ENCODE measurements at regions not wholly inside any gene's neighbourhood (a gene's known extent, or its start where the extent isn't known, plus 50 kb on each side); places are given as distances from the start of the nearest gene placed in this dataset.

GRCh38 chr6:92117800-92118199 lies 1301.6 kb downstream of the EPHA7 start:
- no peaks in the 10 kb centered on the region for H3K27me3 ChIP-seq
- no peaks in the 10 kb centered on the region for H3K36me3 ChIP-seq
- no peaks in the 10 kb centered on the region for H3K9me3 ChIP-seq
- no peak overlapping the region for H3K27ac ChIP-seq
- no peak overlapping the region for H3K4me3 ChIP-seq
- DNase-seq (no peak), ATAC-seq (no peak)
- H3K4me1 ChIP-seq = no peaks in the 10 kb centered on the region
- TF ChIP-seq POLR2A (IDR thresholded peaks at IDR 0.05) (no peak), CTCF (IDR thresholded peaks at IDR 0.05) (no peak)
- intact Hi-C loops (cut with DNase I) = no loop called here
- 67% methylated on average over 1 of the region's 1 CpG for WGBS (ENCODE audit: insufficient coverage, low coverage, low lambda C conversion rate, missing lambda C conversion rate)

- no peak for TF ChIP-seq POLR2A (IDR thresholded peaks at IDR 0.05)
- no peak for TF ChIP-seq CTCF (IDR thresholded peaks at IDR 0.05)
- WGBS (ENCODE audit: insufficient coverage, low coverage, low lambda C conversion rate, missing lambda C conversion rate) = 23% methylated on average over 2 of the region's 2 CpGs
- H3K9me3 ChIP-seq = no peaks in the 10 kb centered on the region
- H3K36me3 ChIP-seq = no peaks in the 10 kb centered on the region
- no peak for ATAC-seq
- intact Hi-C loops (cut with DNase I) = no loop called here
- no peaks in the 10 kb centered on the region for H3K4me1 ChIP-seq
- H3K4me3 ChIP-seq = no peak overlapping the region
- DNase-seq = no peak
- no peak overlapping the region for H3K27ac ChIP-seq
- no peaks in the 10 kb centered on the region for H3K27me3 ChIP-seq
These were observed 1304.6 kb downstream of the EPHA7 start for GRCh38 chr6:92114797-92115196.

GRCh38 chr6:92114091-92114675 lies 1305.2 kb downstream of the EPHA7 start:
- WGBS (ENCODE audit: insufficient coverage, low coverage, low lambda C conversion rate, missing lambda C conversion rate) = 0% methylated on average over 1 of the region's 1 CpG

GRCh38 chr6:92111386-92111785 lies 1308.0 kb downstream of the EPHA7 start:
- WGBS (ENCODE audit: insufficient coverage, low coverage, low lambda C conversion rate, missing lambda C conversion rate) = 33% methylated on average over 2 of the region's 2 CpGs

More at GRCh38 chr6:92114091-92114675, 1305.2 kb downstream of the EPHA7 start:
- no peak for DNase-seq
- Histone ChIP-seq H3K9me3 (no peaks in the 10 kb centered on the region), H3K4me3 (no peak overlapping the region), H3K4me1 (no peaks in the 10 kb centered on the region), H3K27me3 (no peaks in the 10 kb centered on the region), H3K36me3 (no peaks in the 10 kb centered on the region), H3K27ac (no peak overlapping the region)
- ATAC-seq = no peak
- TF ChIP-seq CTCF (IDR thresholded peaks at IDR 0.05) (no peak), POLR2A (IDR thresholded peaks at IDR 0.05) (no peak)
- intact Hi-C loops (cut with DNase I) = no loop called here

More at GRCh38 chr6:92111386-92111785, 1308.0 kb downstream of the EPHA7 start:
- H3K4me1 ChIP-seq = no peaks in the 10 kb centered on the region
- intact Hi-C loops (cut with DNase I) = no loop called here
- no peaks in the 10 kb centered on the region for H3K27me3 ChIP-seq
- TF ChIP-seq POLR2A (IDR thresholded peaks at IDR 0.05) (no peak), CTCF (IDR thresholded peaks at IDR 0.05) (no peak)
- no peak for ATAC-seq
- no peaks in the 10 kb centered on the region for H3K9me3 ChIP-seq
- no peaks in the 10 kb centered on the region for H3K36me3 ChIP-seq
- DNase-seq = no peak
- H3K4me3 ChIP-seq = no peak overlapping the region
- no peak overlapping the region for H3K27ac ChIP-seq
